ENCODE measurements at regions not wholly inside any gene's neighbourhood (a gene's known extent, or its start where the extent isn't known, plus 50 kb on each side); places are given as distances from the start of the nearest gene placed in this dataset.
"Not testable (repeated sequence)": the region's sequence is repeated elsewhere in the genome, so short reads cannot be mapped to it uniquely, and the experiment has no call there.

- TF ChIP-seq CTCF (conservative IDR thresholded peaks at IDR 0.05; ENCODE audit: low read depth, low read length); EZH2 (IDR thresholded peaks at IDR 0.05; ENCODE audit: borderline replicate concordance, low read depth, low read length, poor library complexity, severe bottlenecking): not testable (repeated sequence)
Observed at GRCh38 chr13:58714016-58714415, 1082.5 kb downstream of the PCDH17 start.

All from A673 (cell line).